Peyer's patch (tissue), 4 donors: ENCODE measurements at regions not wholly inside any gene's neighbourhood (a gene's known extent, or its start where the extent isn't known, plus 50 kb on each side); places are given as distances from the start of the nearest gene placed in this dataset.
A peak's percentile ranks its signal among the peaks of the same experiment; 100 is the strongest.

ENCODE experiments used
- DNase-seq, 3 donors: peaks; one replicate each; pipeline ENCODE4 v3.0.0-alpha.2; 2017 to 2019
- H3K27ac ChIP-seq, 4 donors: fragments of 200-600 bp; sonication (generic); one replicate each; pipeline ENCODE4 v1.5.1; 2016 to 2019
- H3K27me3 ChIP-seq, 2 donors: fragments of 200-600 bp; sonication (generic); one replicate each; pipeline ENCODE4 v1.5.1; 2019
- H3K36me3 ChIP-seq, 3 donors: fragments of 200-600 bp; sonication (generic); one replicate each; pipeline ENCODE4 v1.5.1; 2016 to 2019
- H3K4me1 ChIP-seq, 4 donors: fragments of 200-600 bp; sonication (generic); one replicate each; pipeline ENCODE4 v1.5.1; 2016 to 2019
- H3K4me3 ChIP-seq, 4 donors: fragments of 200-600 bp; sonication (generic); 1 replicate in 3 of 4; 2 replicates in 1 of 4; pipeline ENCODE4 v1.5.1; 2016 to 2019; ENCODE audit warnings: mild to moderate bottlenecking in 1 of 4
- H3K9me3 ChIP-seq, 4 donors: fragments of 200-600 bp; sonication (generic); one replicate each; pipeline ENCODE4 v1.5.1; 2016 to 2019; ENCODE audit warnings: mild to moderate bottlenecking in 1 of 4
- POLR2A ChIP-seq, 2 donors: fragments of 450-650 bp; IDR thresholded peaks; one replicate each; pipeline ENCODE4 v1.5.1; 2017; ENCODE audit warnings: antibody characterized with exemption in 2 of 2, mild to moderate bottlenecking in 2 of 2, moderate library complexity in 2 of 2
- TF ChIP-seq, protein P1 (sequence below), 6 experiments: fragments of 450-650 bp in 4 of 6; fragments of 200-600 bp in 2 of 6; sonication (generic) in 1 of 6; IDR thresholded peaks; one replicate each; pipeline ENCODE4 v1.5.1; 2017 to 2019; ENCODE audit warnings: antibody characterized with exemption in 6 of 6, mild to moderate bottlenecking in 3 of 6, moderate library complexity in 1 of 6

DNA sequence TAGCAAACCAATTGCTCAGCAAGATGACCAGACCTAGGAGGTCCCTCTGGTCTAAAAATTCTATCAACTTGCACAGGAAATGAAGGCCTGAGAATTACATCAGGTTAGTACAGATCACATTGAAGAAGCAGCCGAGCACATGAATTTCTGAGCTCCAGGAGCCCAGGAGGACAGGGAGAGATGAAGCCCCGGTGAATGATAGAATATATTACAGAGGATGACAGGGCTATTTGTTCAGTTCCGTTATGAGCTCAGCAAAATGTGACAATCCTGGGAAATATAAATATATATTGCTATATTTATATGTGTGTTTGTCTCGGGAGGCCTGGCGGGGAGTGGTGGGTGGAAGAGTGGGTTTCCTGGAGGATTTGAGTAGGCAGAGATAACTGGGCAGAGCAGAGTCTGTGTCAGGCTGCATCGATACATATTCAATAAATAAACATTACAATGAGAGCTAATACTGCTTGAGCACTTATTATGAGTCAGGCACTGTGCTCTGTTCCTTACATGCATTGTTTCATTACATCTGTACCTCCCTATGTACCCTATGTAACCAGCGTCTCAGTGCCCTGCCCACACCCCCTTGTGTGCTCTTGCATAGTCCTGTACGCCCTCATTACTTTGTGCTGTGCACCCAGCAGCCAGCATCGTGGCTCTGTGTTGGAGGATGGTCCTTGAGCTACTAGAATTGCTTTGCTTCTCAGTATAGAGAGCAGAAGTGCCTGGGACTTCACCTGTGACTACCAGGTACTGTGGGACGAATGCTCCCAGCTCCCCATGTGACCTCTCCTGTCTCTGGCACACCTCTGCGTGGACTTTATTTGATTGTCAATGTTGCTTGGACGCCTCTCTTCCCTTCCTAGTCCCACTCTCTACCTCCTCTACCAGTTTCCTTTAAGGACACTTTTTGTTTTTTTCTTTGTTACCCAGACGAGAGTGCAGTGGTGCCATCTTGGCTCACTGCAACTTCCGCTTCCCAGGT, 58.1 kb upstream of the KLF9 start:
- no peaks in the 10 kb centered on the region for H3K27me3 ChIP-seq
- H3K9me3 ChIP-seq, result no peaks in the 10 kb centered on the region
- TF ChIP-seq, protein P1, sequence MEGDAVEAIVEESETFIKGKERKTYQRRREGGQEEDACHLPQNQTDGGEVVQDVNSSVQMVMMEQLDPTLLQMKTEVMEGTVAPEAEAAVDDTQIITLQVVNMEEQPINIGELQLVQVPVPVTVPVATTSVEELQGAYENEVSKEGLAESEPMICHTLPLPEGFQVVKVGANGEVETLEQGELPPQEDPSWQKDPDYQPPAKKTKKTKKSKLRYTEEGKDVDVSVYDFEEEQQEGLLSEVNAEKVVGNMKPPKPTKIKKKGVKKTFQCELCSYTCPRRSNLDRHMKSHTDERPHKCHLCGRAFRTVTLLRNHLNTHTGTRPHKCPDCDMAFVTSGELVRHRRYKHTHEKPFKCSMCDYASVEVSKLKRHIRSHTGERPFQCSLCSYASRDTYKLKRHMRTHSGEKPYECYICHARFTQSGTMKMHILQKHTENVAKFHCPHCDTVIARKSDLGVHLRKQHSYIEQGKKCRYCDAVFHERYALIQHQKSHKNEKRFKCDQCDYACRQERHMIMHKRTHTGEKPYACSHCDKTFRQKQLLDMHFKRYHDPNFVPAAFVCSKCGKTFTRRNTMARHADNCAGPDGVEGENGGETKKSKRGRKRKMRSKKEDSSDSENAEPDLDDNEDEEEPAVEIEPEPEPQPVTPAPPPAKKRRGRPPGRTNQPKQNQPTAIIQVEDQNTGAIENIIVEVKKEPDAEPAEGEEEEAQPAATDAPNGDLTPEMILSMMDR (IDR thresholded peaks at IDR 0.05), result no peak
- TF ChIP-seq POLR2A (IDR thresholded peaks at IDR 0.05), result no peak
- no peak overlapping the region for H3K4me3 ChIP-seq
- H3K4me1 ChIP-seq, result peaks cover 0 to 19% (median 0%) of the 10 kb centered on the region in 4 donors
- DNase-seq, result no peak
- no peaks in the 10 kb centered on the region for H3K36me3 ChIP-seq
- no peak overlapping the region for H3K27ac ChIP-seq

DNA sequence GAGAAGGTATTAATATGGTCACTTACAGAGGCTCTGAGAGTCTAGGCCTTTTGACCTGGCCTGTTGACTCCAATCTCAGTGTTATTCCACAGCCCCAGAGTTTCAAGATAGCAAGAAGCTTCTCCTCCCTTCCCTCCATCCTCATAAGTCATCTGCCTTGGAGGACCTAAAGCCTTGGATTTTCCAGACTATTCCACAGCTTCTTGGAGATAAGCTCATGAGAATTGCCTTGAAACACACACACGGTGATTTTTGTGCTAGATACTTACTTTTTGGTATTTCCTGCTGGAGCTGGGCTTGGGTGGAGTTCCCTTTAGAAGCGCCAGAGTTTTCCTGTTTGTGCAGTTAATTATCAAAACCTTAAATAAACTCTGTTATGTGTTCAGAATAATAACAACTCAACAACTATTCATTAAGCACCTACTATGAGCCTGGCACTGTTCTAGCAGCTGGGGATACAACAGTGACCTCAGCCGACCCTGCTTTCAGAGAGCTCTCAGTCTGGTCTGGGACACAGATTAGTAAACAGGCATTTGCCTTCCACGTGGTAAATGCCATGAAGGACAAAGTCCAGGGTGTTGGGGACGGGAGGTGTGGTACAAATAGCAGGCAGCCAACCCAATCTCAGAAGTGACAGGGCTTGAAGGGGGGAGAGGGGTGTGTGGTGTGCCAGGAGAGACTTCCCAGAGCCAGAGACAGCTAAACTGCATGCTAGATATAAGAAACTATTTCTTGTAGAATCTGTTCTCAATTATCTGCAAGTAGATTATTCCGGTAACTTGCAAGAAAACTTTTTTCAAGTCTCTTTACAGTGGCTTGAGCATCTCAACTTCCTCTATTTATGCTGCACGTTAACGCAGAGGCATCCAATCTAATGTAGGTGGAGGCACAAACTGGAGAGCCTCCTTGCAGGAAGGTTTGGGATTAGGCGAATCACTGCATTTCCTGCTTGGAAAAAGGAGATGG, 55.9 kb upstream of the KLF9 start:
- TF ChIP-seq POLR2A (IDR thresholded peaks at IDR 0.05), result peak; percentile 26 to 56
- TF ChIP-seq, protein P1 (IDR thresholded peaks at IDR 0.05), result peak in 3 of 6 experiments; percentile 11 to 19 (median 12)
- H3K36me3 ChIP-seq, result no peaks in the 10 kb centered on the region
- peaks cover 0 to 19% (median 0%) of the 10 kb centered on the region in 4 donors for H3K4me1 ChIP-seq
- H3K27ac ChIP-seq, result peak overlapping the region in 3 of 4 donors; percentile 23 to 82 (median 82)
- no peak overlapping the region for H3K4me3 ChIP-seq
- H3K27me3 ChIP-seq, result no peaks in the 10 kb centered on the region
- H3K9me3 ChIP-seq, result no peaks in the 10 kb centered on the region
- DNase-seq, result peak in 2 of 3 donors; percentile 75 to 89

DNA sequence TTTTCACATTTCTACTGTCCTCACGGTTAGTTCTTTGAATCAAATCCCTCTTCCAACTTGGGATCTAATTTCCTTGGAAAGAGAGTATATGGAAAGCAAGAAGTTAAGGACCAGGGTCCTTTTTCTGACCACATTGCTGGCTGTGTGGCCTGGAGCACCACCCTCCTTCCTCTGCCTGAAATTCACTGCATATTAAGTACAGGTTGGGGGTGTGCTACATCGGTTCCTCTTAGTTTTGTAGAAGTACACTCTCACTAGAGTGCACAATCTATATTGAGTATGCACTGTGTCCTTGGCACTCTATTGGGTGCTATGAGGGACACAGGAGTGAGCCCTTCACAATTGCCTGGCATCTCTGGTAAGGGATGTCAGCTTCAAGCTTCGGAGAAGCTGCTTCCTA, 53.8 kb upstream of the KLF9 start:
- Histone ChIP-seq H3K27me3 (no peaks in the 10 kb centered on the region), H3K4me3 (no peak overlapping the region), H3K27ac (no peak overlapping the region), H3K4me1 (peaks cover 0 to 16% (median 0%) of the 10 kb centered on the region in 4 donors), H3K9me3 (no peaks in the 10 kb centered on the region), H3K36me3 (no peaks in the 10 kb centered on the region)
- TF ChIP-seq POLR2A (IDR thresholded peaks at IDR 0.05), result no peak
- TF ChIP-seq, protein P1 (IDR thresholded peaks at IDR 0.05), result no peak
- DNase-seq, result no peak

DNA sequence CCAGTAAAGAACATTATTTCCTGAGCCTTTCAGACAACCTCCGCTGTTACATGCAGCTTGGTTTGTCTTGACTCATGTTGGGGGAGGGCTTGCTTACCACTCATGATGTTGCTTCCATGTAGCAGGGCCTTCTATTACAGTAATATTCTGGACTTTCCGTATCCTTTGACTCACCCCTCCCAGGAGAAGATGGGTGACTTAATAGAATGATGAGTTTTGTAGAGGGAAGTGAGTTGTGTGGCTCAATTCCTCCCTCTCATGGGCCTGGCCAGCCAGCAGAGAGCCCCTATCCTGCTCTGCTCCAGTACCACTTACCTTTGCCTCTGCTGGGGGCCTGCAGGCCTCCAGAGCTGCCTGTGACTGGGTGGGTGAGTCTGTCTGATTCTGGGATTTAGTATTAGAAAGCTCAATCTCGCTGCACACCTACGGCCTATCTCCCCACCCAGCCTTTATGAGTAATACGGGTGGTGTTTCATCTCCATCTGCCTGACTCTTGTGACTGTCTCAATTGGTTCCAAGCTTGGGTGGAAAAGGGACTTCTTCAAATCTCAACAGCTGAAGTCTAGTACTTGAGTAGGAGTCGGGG, 52.6 kb upstream of the KLF9 start:
- no peak for DNase-seq
- Histone ChIP-seq H3K4me1 (peaks cover 0 to 16% (median 0%) of the 10 kb centered on the region in 4 donors), H3K9me3 (no peaks in the 10 kb centered on the region), H3K27ac (no peak overlapping the region), H3K4me3 (no peak overlapping the region), H3K36me3 (no peaks in the 10 kb centered on the region), H3K27me3 (no peaks in the 10 kb centered on the region)
- TF ChIP-seq, protein P1 (IDR thresholded peaks at IDR 0.05), result no peak
- no peak for TF ChIP-seq POLR2A (IDR thresholded peaks at IDR 0.05)

DNA sequence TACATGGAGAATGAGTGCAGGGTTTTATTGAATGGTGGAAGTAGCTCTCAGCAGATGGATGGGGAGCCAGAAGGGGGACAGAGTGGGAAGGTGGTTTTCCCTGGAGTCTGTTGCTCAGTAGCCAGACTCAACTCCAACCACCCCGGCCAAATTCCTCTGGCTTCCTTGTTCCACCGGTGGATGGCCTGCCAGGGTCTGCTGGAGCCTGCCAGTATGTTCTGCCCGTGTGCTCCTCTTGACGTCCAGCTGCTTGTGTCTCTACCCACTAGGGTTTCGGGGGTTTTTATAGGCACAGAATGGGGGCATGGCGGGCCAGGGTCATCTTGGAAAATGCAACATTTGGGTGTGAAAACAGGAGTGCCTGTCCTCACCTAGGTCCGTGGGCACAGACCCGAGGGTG, 51.4 kb upstream of the KLF9 start:
- H3K9me3 ChIP-seq, result no peaks in the 10 kb centered on the region
- peaks cover 0 to 13% (median 0%) of the 10 kb centered on the region in 4 donors for H3K4me1 ChIP-seq
- TF ChIP-seq, protein P1 (IDR thresholded peaks at IDR 0.05), result no peak
- no peak for TF ChIP-seq POLR2A (IDR thresholded peaks at IDR 0.05)
- H3K27me3 ChIP-seq, result no peaks in the 10 kb centered on the region
- no peak overlapping the region for H3K4me3 ChIP-seq
- no peak overlapping the region for H3K27ac ChIP-seq
- no peak for DNase-seq
- no peaks in the 10 kb centered on the region for H3K36me3 ChIP-seq
